SJSA1 (cell line): ENCODE measurements at regions not wholly inside any gene's neighbourhood (a gene's known extent, or its start where the extent isn't known, plus 50 kb on each side); places are given as distances from the start of the nearest gene placed in this dataset.

Experiments used
- DNase-seq, 2 experiments: peaks; one replicate each; pipeline ENCODE4 v3.0.0-alpha.2; 2015 to 2020; ENCODE audit warnings: low spot score in 2 of 2, low read depth in 1 of 2
- H3K27ac ChIP-seq: fragments of 250-450 bp; sonication (Bioruptor Pico); 2 replicates; pipeline ENCODE4 v1.5.1; 2020; ENCODE audit warnings: mild to moderate bottlenecking, moderate library complexity
- H3K27me3 ChIP-seq: fragments of 250-450 bp; sonication (Bioruptor Pico); replicated peaks from 2 replicates; pipeline ENCODE4 v1.5.1; 2020; ENCODE audit warnings: mild to moderate bottlenecking, moderate library complexity
- H3K36me3 ChIP-seq: fragments of 250-450 bp; sonication (Bioruptor Pico); 2 replicates; pipeline ENCODE4 v1.5.1; 2020; ENCODE audit warnings: mild to moderate bottlenecking
- H3K4me1 ChIP-seq: fragments of 250-450 bp; sonication (Bioruptor Pico); replicated peaks from 2 replicates; pipeline ENCODE4 v1.6.1; 2021; ENCODE audit warnings: mild to moderate bottlenecking
- H3K4me3 ChIP-seq: fragments of 250-450 bp; sonication (Bioruptor Pico); 2 replicates; pipeline ENCODE4 v1.5.1; 2020; ENCODE audit warnings: mild to moderate bottlenecking
- H3K9me3 ChIP-seq: fragments of 250-450 bp; sonication (Bioruptor Pico); replicated peaks from 2 replicates; pipeline ENCODE4 v1.5.1; 2020; ENCODE audit warnings: mild to moderate bottlenecking

DNA sequence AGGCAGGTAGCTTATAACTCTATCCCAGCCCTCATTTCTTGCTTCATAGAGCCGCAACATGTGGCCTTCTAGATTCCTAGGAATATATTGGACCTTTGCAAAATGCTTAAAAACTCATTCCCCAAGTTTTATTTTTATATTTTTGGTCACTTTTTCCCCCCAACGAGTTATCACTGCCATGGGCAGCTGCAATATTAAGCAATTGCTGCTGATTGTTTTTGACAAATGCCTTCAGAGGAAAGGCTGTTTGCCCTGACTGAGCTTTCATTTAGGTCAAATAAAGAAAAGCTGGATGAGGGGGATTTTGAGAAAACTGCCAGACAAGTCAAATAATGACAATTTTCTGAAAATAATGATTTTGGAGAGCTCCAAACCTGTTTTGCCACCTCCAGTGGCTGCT, 976.9 kb upstream of the MBL2 start:
- no peak overlapping the region for H3K27ac ChIP-seq
- DNase-seq: no peak
- H3K9me3 ChIP-seq: no peaks in the 10 kb centered on the region; the same call in 1 of the 2 replicates
- H3K4me1 ChIP-seq: no peaks in the 10 kb centered on the region
- H3K36me3 ChIP-seq: no peaks in the 10 kb centered on the region
- no peak overlapping the region for H3K4me3 ChIP-seq
- no peaks in the 10 kb centered on the region for H3K27me3 ChIP-seq

- no peaks in the 10 kb centered on the region for H3K4me1 ChIP-seq
- no peak for DNase-seq
- H3K4me3 ChIP-seq: no peak overlapping the region
These were observed 975.7 kb upstream of the MBL2 start for GRCh38 chr10:53748319-53748718.

GRCh38 chr10:53744746-53745145, 972.2 kb upstream of the MBL2 start:
- no peaks in the 10 kb centered on the region for H3K27me3 ChIP-seq
- no peaks in the 10 kb centered on the region for H3K36me3 ChIP-seq
- no peaks in the 10 kb centered on the region for H3K9me3 ChIP-seq
- DNase-seq: no peak
- no peak overlapping the region for H3K4me3 ChIP-seq
- H3K27ac ChIP-seq: no peak overlapping the region
- H3K4me1 ChIP-seq: no peaks in the 10 kb centered on the region

More at GRCh38 chr10:53748319-53748718, 975.7 kb upstream of the MBL2 start:
- Histone ChIP-seq H3K9me3 (no peaks in the 10 kb centered on the region; the same call in 1 of the 2 replicates), H3K27me3 (no peaks in the 10 kb centered on the region), H3K36me3 (no peaks in the 10 kb centered on the region), H3K27ac (no peak overlapping the region)

- DNase-seq: no peak
These were observed 971.6 kb upstream of the MBL2 start for GRCh38 chr10:53744176-53744575.

GRCh38 chr10:53737132-53737531, 964.5 kb upstream of the MBL2 start:
- Histone ChIP-seq H3K36me3 (no peaks in the 10 kb centered on the region), H3K9me3 (0 out of 2 replicates have a peak, but pooled peaks cover 2% of the 10 kb centered on the region), H3K27me3 (no peaks in the 10 kb centered on the region), H3K4me3 (no peak overlapping the region), H3K4me1 (no peaks in the 10 kb centered on the region), H3K27ac (no peak overlapping the region)
- DNase-seq: no peak

More at GRCh38 chr10:53744176-53744575, 971.6 kb upstream of the MBL2 start:
- no peaks in the 10 kb centered on the region for H3K36me3 ChIP-seq
- no peaks in the 10 kb centered on the region for H3K27me3 ChIP-seq
- H3K27ac ChIP-seq: no peak overlapping the region
- H3K9me3 ChIP-seq: no peaks in the 10 kb centered on the region
- H3K4me1 ChIP-seq: no peaks in the 10 kb centered on the region
- H3K4me3 ChIP-seq: no peak overlapping the region

DNA sequence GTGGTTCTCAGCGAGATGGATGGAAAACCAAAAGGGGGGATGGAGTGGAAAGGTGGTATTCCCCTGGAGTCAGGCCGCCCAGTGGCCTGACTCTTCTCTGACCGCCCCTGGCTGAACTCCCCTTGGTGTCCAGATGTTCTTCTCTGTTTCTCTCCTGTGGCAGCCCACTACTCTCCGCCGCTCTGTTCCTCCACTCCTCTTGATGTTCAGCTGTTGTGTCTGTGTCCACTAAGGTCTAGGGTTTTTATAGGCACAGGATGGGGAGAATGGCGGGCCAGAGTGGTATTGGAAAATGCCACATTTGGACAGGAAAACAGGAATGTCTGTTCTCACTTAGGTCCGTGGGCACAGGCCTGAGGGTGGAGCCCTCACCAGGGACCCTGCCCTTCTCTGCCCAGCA, 954.3 kb upstream of the MBL2 start:
- DNase-seq: no peak
- no peak overlapping the region for H3K4me3 ChIP-seq
- no peaks in the 10 kb centered on the region for H3K27me3 ChIP-seq
- no peak overlapping the region for H3K27ac ChIP-seq
- no peaks in the 10 kb centered on the region; the same call in 1 of the 2 replicates for H3K9me3 ChIP-seq
- H3K4me1 ChIP-seq: no peaks in the 10 kb centered on the region
- no peaks in the 10 kb centered on the region for H3K36me3 ChIP-seq

DNA sequence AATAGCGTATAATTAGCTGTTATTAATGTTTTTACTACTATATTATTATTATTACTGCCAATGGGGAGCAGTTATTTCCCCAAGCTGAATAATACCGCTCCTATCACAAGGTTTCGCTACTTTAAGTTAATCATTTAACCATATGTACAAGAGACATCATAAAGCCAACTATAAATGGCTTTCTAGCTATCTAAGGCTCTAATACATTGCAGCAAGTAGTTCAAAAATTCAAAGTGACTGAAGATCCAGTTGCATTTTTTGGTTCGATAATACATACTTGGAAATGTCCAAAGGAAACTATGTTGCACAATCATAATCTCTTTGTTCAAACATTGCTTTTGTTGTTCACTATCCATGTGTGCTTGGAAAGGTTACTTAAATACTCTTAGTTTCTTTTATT, 952.0 kb upstream of the MBL2 start:
- H3K27ac ChIP-seq: no peak overlapping the region
- no peaks in the 10 kb centered on the region for H3K4me1 ChIP-seq
- no peaks in the 10 kb centered on the region; the same call in 1 of the 2 replicates for H3K9me3 ChIP-seq
- no peak for DNase-seq
- no peak overlapping the region for H3K4me3 ChIP-seq
- no peaks in the 10 kb centered on the region for H3K27me3 ChIP-seq
- no peaks in the 10 kb centered on the region for H3K36me3 ChIP-seq

- DNase-seq: no peak
- H3K27ac ChIP-seq: no peak overlapping the region
- H3K9me3 ChIP-seq: peaks cover 2% of the 10 kb centered on the region; the same call in 1 of the 2 replicates
- no peaks in the 10 kb centered on the region for H3K27me3 ChIP-seq
- no peaks in the 10 kb centered on the region for H3K4me1 ChIP-seq
- no peak overlapping the region for H3K4me3 ChIP-seq
- H3K36me3 ChIP-seq: no peaks in the 10 kb centered on the region
These were observed 947.1 kb upstream of the MBL2 start for GRCh38 chr10:53719658-53720057.

DNA sequence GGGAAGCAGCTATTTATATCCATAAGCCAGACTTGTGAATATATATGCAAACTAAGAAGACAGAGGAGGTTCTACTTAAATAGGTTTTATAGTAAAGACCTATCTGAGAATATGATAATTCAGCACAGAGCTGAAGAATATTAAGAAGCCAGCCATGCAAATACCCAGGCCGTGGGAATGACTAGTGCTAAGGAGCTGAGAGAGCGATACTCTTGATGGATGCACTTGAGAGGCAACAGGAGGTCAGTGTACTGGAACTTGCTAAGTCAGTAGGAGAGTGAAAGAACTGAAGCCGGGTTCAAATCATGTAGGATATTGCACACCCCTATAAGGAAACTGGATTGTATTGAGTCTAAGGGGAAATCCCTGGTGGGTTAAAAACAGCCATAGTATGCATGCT, 943.6 kb upstream of the MBL2 start:
- Histone ChIP-seq H3K4me3 (no peak overlapping the region), H3K4me1 (no peaks in the 10 kb centered on the region), H3K27me3 (no peaks in the 10 kb centered on the region), H3K36me3 (no peaks in the 10 kb centered on the region), H3K9me3 (0 out of 2 replicates have a peak, but pooled peaks cover 2% of the 10 kb centered on the region), H3K27ac (no peak overlapping the region)
- DNase-seq: no peak

DNA sequence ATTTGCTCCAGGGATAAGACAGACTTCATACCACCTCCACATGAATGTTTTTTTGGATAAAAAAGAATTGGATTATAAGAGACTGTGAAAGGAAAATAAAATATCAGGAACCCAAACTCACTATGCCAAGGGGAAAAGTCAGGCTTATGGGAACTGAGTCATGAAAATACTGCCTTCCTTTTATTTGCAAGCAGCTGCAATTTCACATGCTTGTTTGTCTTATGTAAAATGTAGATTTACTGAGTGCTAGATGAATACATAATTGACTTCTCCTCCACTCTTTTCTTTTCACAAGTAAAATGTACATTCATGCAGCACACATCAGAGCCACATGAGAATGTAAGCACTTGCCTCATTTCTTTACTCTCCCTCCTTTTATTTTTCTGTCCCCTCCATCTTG, 940.8 kb upstream of the MBL2 start:
- H3K4me1 ChIP-seq: no peaks in the 10 kb centered on the region
- no peaks in the 10 kb centered on the region for H3K27me3 ChIP-seq
- H3K27ac ChIP-seq: no peak overlapping the region
- no peaks in the 10 kb centered on the region for H3K36me3 ChIP-seq
- DNase-seq: no peak
- H3K4me3 ChIP-seq: no peak overlapping the region
- H3K9me3 ChIP-seq: 0 out of 2 replicates have a peak, but pooled peaks cover 2% of the 10 kb centered on the region

- H3K4me3 ChIP-seq: no peak overlapping the region
- H3K36me3 ChIP-seq: no peaks in the 10 kb centered on the region
- DNase-seq: no peak
- no peaks in the 10 kb centered on the region for H3K27me3 ChIP-seq
- peaks cover 8% of the 10 kb centered on the region; the same call in 1 of the 2 replicates for H3K9me3 ChIP-seq
- no peaks in the 10 kb centered on the region for H3K4me1 ChIP-seq
- no peak overlapping the region for H3K27ac ChIP-seq
These were observed 929.9 kb upstream of the MBL2 start for GRCh38 chr10:53702489-53702888.

- Histone ChIP-seq H3K4me3 (no peak overlapping the region), H3K9me3 (peaks cover 7% of the 10 kb centered on the region; the same call in 1 of the 2 replicates), H3K36me3 (no peaks in the 10 kb centered on the region), H3K27me3 (no peaks in the 10 kb centered on the region), H3K4me1 (no peaks in the 10 kb centered on the region), H3K27ac (no peak overlapping the region)
- no peak for DNase-seq
These were observed 928.6 kb upstream of the MBL2 start for GRCh38 chr10:53701213-53701612.

DNA sequence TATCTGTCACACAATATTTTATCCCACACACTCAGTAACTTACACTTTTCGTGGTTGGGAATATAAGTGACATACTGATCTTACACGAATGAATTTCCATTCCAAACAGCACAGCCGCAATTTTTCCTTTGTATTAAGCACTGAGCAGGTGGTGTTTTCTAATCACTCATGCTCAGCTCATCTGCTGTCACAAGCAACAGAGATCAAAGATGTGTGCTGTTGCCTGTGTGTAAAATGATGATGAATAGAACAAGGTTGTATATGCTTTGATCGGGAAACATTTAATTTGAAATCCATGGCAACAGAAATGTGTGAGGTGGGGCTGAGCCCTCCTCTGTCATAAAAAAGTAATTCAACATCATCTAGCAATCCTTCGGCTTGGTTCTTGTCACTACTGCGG, 927.7 kb upstream of the MBL2 start:
- H3K27me3 ChIP-seq: no peaks in the 10 kb centered on the region
- no peaks in the 10 kb centered on the region for H3K36me3 ChIP-seq
- DNase-seq: no peak
- no peak overlapping the region for H3K27ac ChIP-seq
- no peak overlapping the region for H3K4me3 ChIP-seq
- peaks cover 7% of the 10 kb centered on the region; the same call in 1 of the 2 replicates for H3K9me3 ChIP-seq
- H3K4me1 ChIP-seq: no peaks in the 10 kb centered on the region

DNA sequence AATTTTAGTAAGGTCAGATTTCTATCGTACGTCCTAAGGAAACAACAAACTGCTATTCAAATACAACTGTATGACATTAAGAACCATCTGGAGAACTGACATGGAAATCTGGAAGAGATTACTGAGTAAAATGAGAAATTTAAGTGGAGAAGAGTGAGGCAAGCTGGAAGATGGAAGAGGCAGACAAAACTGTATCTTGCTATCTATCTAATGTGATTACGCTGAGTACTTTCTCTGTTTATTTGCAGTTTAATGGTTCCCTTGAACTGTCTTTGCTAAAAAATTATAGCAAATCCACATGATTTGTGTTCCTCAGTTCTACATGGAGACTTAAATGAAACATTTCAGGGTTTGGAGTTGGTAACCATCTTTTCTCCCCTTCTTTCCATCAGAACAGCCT, 927.1 kb upstream of the MBL2 start:
- Histone ChIP-seq H3K27me3 (no peaks in the 10 kb centered on the region), H3K36me3 (no peaks in the 10 kb centered on the region), H3K9me3 (peaks cover 7% of the 10 kb centered on the region; the same call in 1 of the 2 replicates), H3K4me3 (no peak overlapping the region), H3K4me1 (no peaks in the 10 kb centered on the region), H3K27ac (no peak overlapping the region)
- DNase-seq: no peak

DNA sequence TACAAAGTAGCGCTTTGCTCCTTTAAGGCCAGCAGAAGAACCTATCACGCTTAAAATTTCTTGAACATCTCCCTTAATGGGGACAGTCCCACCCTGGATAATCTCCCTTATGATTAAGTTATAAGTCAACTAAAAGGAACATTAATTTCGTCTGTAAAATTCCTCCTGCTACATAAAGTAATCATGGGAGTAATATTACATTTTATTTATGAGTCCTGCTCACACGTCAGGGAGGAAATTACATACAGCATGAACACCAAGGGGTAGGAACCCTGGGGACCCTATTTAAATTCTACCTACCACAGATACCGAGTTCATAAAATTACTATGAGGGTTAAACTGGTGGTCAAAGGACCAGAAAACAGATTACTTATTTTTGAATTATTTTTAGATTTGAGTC, 926.6 kb upstream of the MBL2 start:
- DNase-seq: no peak

More for the DNA sequence above, 926.6 kb upstream of the MBL2 start:
- Histone ChIP-seq H3K4me3 (no peak overlapping the region), H3K36me3 (no peaks in the 10 kb centered on the region), H3K4me1 (no peaks in the 10 kb centered on the region), H3K27ac (no peak overlapping the region), H3K9me3 (peaks cover 7% of the 10 kb centered on the region; the same call in 1 of the 2 replicates), H3K27me3 (no peaks in the 10 kb centered on the region)
